Lower leg skin (tissue), 3 donors: ENCODE measurements at regions not wholly inside any gene's neighbourhood (a gene's known extent, or its start where the extent isn't known, plus 50 kb on each side); places are given as distances from the start of the nearest gene placed in this dataset.

Source experiments
- POLR2A ChIP-seq, 2 donors: fragments of 450-650 bp; IDR thresholded peaks; one replicate each; pipeline ENCODE4 v1.6.1; 2016 to 2017; ENCODE audit warnings: antibody characterized with exemption in 2 of 2, mild to moderate bottlenecking in 1 of 2, moderate library complexity in 1 of 2
- TF ChIP-seq, protein P1 (sequence below), 3 donors: fragments of 450-650 bp; IDR thresholded peaks; one replicate each; pipeline ENCODE4 v1.5.1; 2016; ENCODE audit warnings: antibody characterized with exemption in 3 of 3, mild to moderate bottlenecking in 3 of 3, moderate library complexity in 2 of 3

GRCh38 chr20:7379621-7380220 is 560.5 kb downstream of the HAO1 start:
- TF ChIP-seq, protein P1, sequence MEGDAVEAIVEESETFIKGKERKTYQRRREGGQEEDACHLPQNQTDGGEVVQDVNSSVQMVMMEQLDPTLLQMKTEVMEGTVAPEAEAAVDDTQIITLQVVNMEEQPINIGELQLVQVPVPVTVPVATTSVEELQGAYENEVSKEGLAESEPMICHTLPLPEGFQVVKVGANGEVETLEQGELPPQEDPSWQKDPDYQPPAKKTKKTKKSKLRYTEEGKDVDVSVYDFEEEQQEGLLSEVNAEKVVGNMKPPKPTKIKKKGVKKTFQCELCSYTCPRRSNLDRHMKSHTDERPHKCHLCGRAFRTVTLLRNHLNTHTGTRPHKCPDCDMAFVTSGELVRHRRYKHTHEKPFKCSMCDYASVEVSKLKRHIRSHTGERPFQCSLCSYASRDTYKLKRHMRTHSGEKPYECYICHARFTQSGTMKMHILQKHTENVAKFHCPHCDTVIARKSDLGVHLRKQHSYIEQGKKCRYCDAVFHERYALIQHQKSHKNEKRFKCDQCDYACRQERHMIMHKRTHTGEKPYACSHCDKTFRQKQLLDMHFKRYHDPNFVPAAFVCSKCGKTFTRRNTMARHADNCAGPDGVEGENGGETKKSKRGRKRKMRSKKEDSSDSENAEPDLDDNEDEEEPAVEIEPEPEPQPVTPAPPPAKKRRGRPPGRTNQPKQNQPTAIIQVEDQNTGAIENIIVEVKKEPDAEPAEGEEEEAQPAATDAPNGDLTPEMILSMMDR (IDR thresholded peaks at IDR 0.05) = no peak
- no peak for TF ChIP-seq POLR2A (IDR thresholded peaks at IDR 0.05)
